Suprapubic skin (tissue), 4 donors: ENCODE measurements at regions not wholly inside any gene's neighbourhood (a gene's known extent, or its start where the extent isn't known, plus 50 kb on each side); places are given as distances from the start of the nearest gene placed in this dataset.

ENCODE experiments used
- CTCF ChIP-seq, 2 donors: fragments of 200-600 bp in 1 of 2; fragments of 450-650 bp in 1 of 2; sonication (generic) in 1 of 2; IDR thresholded peaks; one replicate each; pipeline ENCODE4 v1.5.1; 2016 to 2019; ENCODE audit warnings: antibody characterized with exemption in 2 of 2, mild to moderate bottlenecking in 1 of 2, moderate library complexity in 1 of 2
- EP300 ChIP-seq: sonication (generic); formaldehyde crosslinking; IDR thresholded peaks from one replicate; pipeline ENCODE4 v1.6.1; 2017; ENCODE audit warnings: antibody characterized with exemption
- POLR2A ChIP-seq, 2 donors: fragments of 450-650 bp; IDR thresholded peaks; one replicate each; pipeline ENCODE4 v1.6.1; 2017; ENCODE audit warnings: antibody characterized with exemption in 2 of 2, mild to moderate bottlenecking in 2 of 2, moderate library complexity in 2 of 2
- POLR2AphosphoS5 ChIP-seq, 3 donors: sonication (generic); formaldehyde crosslinking; IDR thresholded peaks; one replicate each; pipeline ENCODE4 v1.6.1; 2017; ENCODE audit warnings: antibody characterized with exemption in 3 of 3

- TF ChIP-seq CTCF (IDR thresholded peaks at IDR 0.05) (no peak), POLR2A (IDR thresholded peaks at IDR 0.05) (no peak), EP300 (no peak), POLR2AphosphoS5 (IDR thresholded peaks at IDR 0.05) (no peak)
Measured at GRCh38 chr3:99332276-99332675, 306.1 kb upstream of the COL8A1 start.
